Thyroid gland (tissue), 4 donors: ENCODE measurements at regions not wholly inside any gene's neighbourhood (a gene's known extent, or its start where the extent isn't known, plus 50 kb on each side); places are given as distances from the start of the nearest gene placed in this dataset.

Experiments
- CTCF ChIP-seq, 6 experiments: fragments of 200-600 bp in 3 of 6; fragments of 450-650 bp in 3 of 6; sonication (generic) in 3 of 6; IDR thresholded peaks; one replicate each; pipeline ENCODE4 v1.5.1; 2016 to 2019; ENCODE audit warnings: antibody characterized with exemption in 6 of 6, mild to moderate bottlenecking in 2 of 6, inconsistent platforms in 1 of 6, moderate library complexity in 1 of 6
- POLR2A ChIP-seq, 2 donors: fragments of 450-650 bp; IDR thresholded peaks; one replicate each; pipeline ENCODE4 v1.6.1; 2017; ENCODE audit warnings: antibody characterized with exemption in 2 of 2, mild to moderate bottlenecking in 2 of 2, moderate library complexity in 1 of 2

GRCh38 chr3:76624164-76624563 is 415.7 kb upstream of the ROBO2 start:
- TF ChIP-seq CTCF (IDR thresholded peaks at IDR 0.05) (no peak), POLR2A (IDR thresholded peaks at IDR 0.05) (no peak)
